HCT116 (cell line): ENCODE measurements at regions not wholly inside any gene's neighbourhood (a gene's known extent, or its start where the extent isn't known, plus 50 kb on each side); places are given as distances from the start of the nearest gene placed in this dataset.

Source experiments
- ATAC-seq: fragments of 200-7000 bp; cut with Tn5 transposase; 2 replicates; pipeline ENCODE4 v1.9.1; 2020; ENCODE audit warnings: mild to moderate bottlenecking, moderate library complexity
- BruUV-seq: library from RNA; stranded (reverse); fragments of 400-500 nt; replicated peaks from 2 replicates; lab custom pipeline; 2021; lab: Mats Ljungman, UMichigan
- CTCF ChIA-PET: fragments of 300-600 bp; sonication (Branson Sonifier 250); formaldehyde crosslinking; loops from one replicate; lab custom pipeline; 2021; ENCODE audit warnings: antibody characterized with exemption; lab: Charles Lee
- POLR2A ChIA-PET: fragments of 300-600, 350-600 bp; sonication (Branson Sonifier 250); formaldehyde crosslinking; loops from one replicate; lab custom pipeline; 2021; ENCODE audit warnings: antibody characterized with exemption; lab: Charles Lee
- RAD21 ChIA-PET, 2 experiments: fragments of 300-600 bp; sonication (Branson Sonifier 250); formaldehyde crosslinking; loops; one replicate each; lab custom pipeline; 2023; ENCODE audit warnings: low total read pairs in 2 of 2; ENCODE audit not compliant: uncharacterized antibody in 2 of 2, unreplicated experiment in 2 of 2, low non-redundant PET in 1 of 2; lab: Charles Lee
- DNase-seq: peaks from one replicate; pipeline ENCODE4 v3.0.0-alpha.2; 2010; ENCODE audit warnings: low read depth, low spot score
- H2AFZ ChIP-seq: fragments of 200-600 bp; shearing (Covaris generic), sonication (generic); 2 replicates; pipeline ENCODE4 v1.6.1; 2017; ENCODE audit warnings: low read depth, mixed run types, mixed read lengths, antibody characterized with exemption, low read length; ENCODE audit not compliant: poor library complexity, severe bottlenecking
- H3K27ac ChIP-seq: 2 replicates; pipeline ENCODE4 v1.5.1; 2012; ENCODE audit warnings: low read depth, low read length
- H3K27me3 ChIP-seq: fragments of 200-600 bp; sonication (generic); 2 replicates; pipeline ENCODE4 v1.6.1; 2016; ENCODE audit warnings: mixed run types, low read length, mixed read lengths; ENCODE audit not compliant: insufficient read depth
- H3K36me3 ChIP-seq, 2 experiments: fragments of 200-500 bp in 1 of 2; fragments of 200-600 bp in 1 of 2; sonication (Bioruptor generic) in 1 of 2; sonication (generic) in 1 of 2; 2 replicates each; pipeline versions ENCODE4 v1.5.1 to v1.6.1; 2014 to 2016; ENCODE audit warnings: low read length in 2 of 2, inconsistent platforms in 1 of 2, mixed read lengths in 1 of 2, mixed run types in 1 of 2; ENCODE audit not compliant: insufficient read depth in 2 of 2, control insufficient read depth in 1 of 2
- H3K4me1 ChIP-seq, 2 experiments: fragments of 200-600 bp in 1 of 2; sonication (generic) in 1 of 2; 2 replicates each; pipeline versions ENCODE4 v1.5.1 to v1.6.1; 2012 to 2017; ENCODE audit warnings: low read length in 2 of 2, inconsistent platforms in 1 of 2, mild to moderate bottlenecking in 1 of 2, mixed read lengths in 1 of 2, mixed run types in 1 of 2, moderate library complexity in 1 of 2; ENCODE audit not compliant: insufficient read depth in 2 of 2, control insufficient read depth in 1 of 2
- H3K4me2 ChIP-seq: fragments of 200-600 bp; sonication (generic); 2 replicates; pipeline ENCODE4 v1.6.1; 2017; ENCODE audit warnings: mixed run types, low read length, mixed read lengths
- H3K4me3 ChIP-seq, 2 experiments: fragments of 200-600 bp in 1 of 2; sonication (generic) in 1 of 2; replicated peaks in 1 of 2; 2 replicates each; pipeline ENCODE4 v1.5.1; 2011 to 2016; ENCODE audit warnings: low read length in 2 of 2, control low read depth in 1 of 2, low read depth in 1 of 2, mild to moderate bottlenecking in 1 of 2, mixed read lengths in 1 of 2, mixed run types in 1 of 2
- H3K79me2 ChIP-seq: fragments of 200-600 bp; sonication (generic); 2 replicates; pipeline ENCODE4 v1.6.1; 2017; ENCODE audit warnings: mild to moderate bottlenecking, mixed run types, low read length, moderate library complexity, mixed read lengths; ENCODE audit not compliant: insufficient read depth
- H3K9ac ChIP-seq: fragments of 200-600 bp; sonication (generic); 2 replicates; pipeline ENCODE4 v1.6.1; 2016; ENCODE audit warnings: low read length, mixed read lengths
- H3K9me2 ChIP-seq: fragments of 200-600 bp; sonication (generic), shearing (Covaris generic); 2 replicates; pipeline ENCODE4 v1.6.1; 2017; ENCODE audit warnings: mixed run types, mild to moderate bottlenecking, moderate library complexity; ENCODE audit not compliant: insufficient read depth
- H3K9me3 ChIP-seq, 2 experiments: fragments of 200-500 bp in 1 of 2; fragments of 200-600 bp in 1 of 2; sonication (Bioruptor generic) in 1 of 2; sonication (generic) in 1 of 2; 2 replicates each; pipeline ENCODE4 v1.6.1; 2014 to 2017; ENCODE audit warnings: low read length in 2 of 2, mixed read lengths in 2 of 2, inconsistent platforms in 1 of 2, low read depth in 1 of 2, mild to moderate bottlenecking in 1 of 2, mixed run types in 1 of 2, moderate library complexity in 1 of 2; ENCODE audit not compliant: control insufficient read depth in 1 of 2, insufficient read depth in 1 of 2
- H4K20me1 ChIP-seq: fragments of 200-600 bp; sonication (generic), shearing (Covaris generic); 2 replicates; pipeline ENCODE4 v1.6.1; 2017; ENCODE audit warnings: mixed run types, mild to moderate bottlenecking, moderate library complexity; ENCODE audit not compliant: insufficient read depth
- CBX3 ChIP-seq: IDR thresholded peaks from 2 replicates; pipeline ENCODE4 v1.6.1; 2012; ENCODE audit warnings: low read depth
- CEBPB ChIP-seq: IDR thresholded peaks from 2 replicates; pipeline ENCODE4 v1.6.1; 2012; ENCODE audit warnings: low read depth
- CTCF ChIP-seq, 3 experiments: fragments of 200-600 bp in 1 of 3; sonication (generic) in 1 of 3; IDR thresholded peaks in 2 of 3; conservative IDR thresholded peaks in 1 of 3; 2 replicates each; pipeline ENCODE4 v1.5.1; 2012 to 2017; ENCODE audit warnings: low read depth in 2 of 3, low read length in 2 of 3, antibody characterized with exemption in 1 of 3, borderline replicate concordance in 1 of 3, control low read depth in 1 of 3, mild to moderate bottlenecking in 1 of 3, mixed read lengths in 1 of 3, mixed run types in 1 of 3, moderate library complexity in 1 of 3; ENCODE audit not compliant: insufficient read depth in 1 of 3
- FOSL1 ChIP-seq: IDR thresholded peaks from 2 replicates; pipeline ENCODE4 v1.6.1; 2012; ENCODE audit warnings: low read depth
- MAX ChIP-seq: IDR thresholded peaks from 2 replicates; pipeline ENCODE4 v1.6.1; 2012
- POLR2AphosphoS5 ChIP-seq: IDR thresholded peaks from 2 replicates; pipeline ENCODE4 v1.6.1; 2011; ENCODE audit warnings: mild to moderate bottlenecking, low read depth, low read length, moderate library complexity
- RAD21 ChIP-seq: IDR thresholded peaks from 2 replicates; pipeline ENCODE4 v1.6.1; 2012; ENCODE audit warnings: low read depth, mild to moderate bottlenecking
- REST ChIP-seq: IDR thresholded peaks from 2 replicates; pipeline ENCODE4 v1.6.1; 2012; ENCODE audit warnings: low read depth
- SIN3A ChIP-seq: IDR thresholded peaks from 2 replicates; pipeline ENCODE4 v1.6.1; 2012; ENCODE audit warnings: low read depth
- SP1 ChIP-seq: IDR thresholded peaks from 2 replicates; pipeline ENCODE4 v1.6.1; 2012; ENCODE audit warnings: low read depth
- intact Hi-C: fragments of 100-400 bp; cut with micrococcal nuclease; formaldehyde crosslinking; loops from 2 replicates; pipeline ENCODE4 v1.10.0; 2022

GRCh38 chr2:64330281-64331113, 123.5 kb upstream of the LGALSL start:
- ChIA-PET RAD21 (interaction anchor here (0.6 to 1.9 kb wide), 11 partner anchors 18 to 582 kb away, joined by 3 to 9 read pairs (median 4); no protein-coding TSS in a partner anchor), POLR2A (interaction anchor here (1.0 to 1.8 kb wide), 2 partner anchors 157 to 192 kb away, joined by 3 read pairs; no protein-coding TSS in a partner anchor), CTCF (interaction anchor here (0.7 to 6.1 kb wide), 30 partner anchors 12 to 588 kb away, joined by 3 to 88 read pairs (median 4); partner anchors contain the start of genes AFTPH and SERTAD2)
- Histone ChIP-seq H4K20me1 (no peaks in the 10 kb centered on the region), H3K79me2 (no peaks in the 10 kb centered on the region), H3K4me2 (peak overlapping the region; percentile 64), H3K4me3 (no peak overlapping the region; a peak in 1 of 4 replicates), H3K4me1 (peaks cover 0 to 7% of the 10 kb centered on the region in 2 experiments; a peak in 2 of 4 replicates), H3K27ac (no peak overlapping the region), H3K9me2 (no peaks in the 10 kb centered on the region), H3K9me3 (no peaks in the 10 kb centered on the region), H3K9ac (no peak overlapping the region), H3K27me3 (no peaks in the 10 kb centered on the region), H3K36me3 (no peaks in the 10 kb centered on the region), H2AFZ (peak overlapping the region; percentile 97)
- BruUV-seq: no TSS peak
- DNase-seq (peak; percentile 73), ATAC-seq (peak; percentile 90)
- TF ChIP-seq CTCF (IDR thresholded peaks at IDR 0.05 in 2 of 3, conservative IDR thresholded peaks at IDR 0.05 in 1 of 3; ENCODE audit: borderline replicate concordance in 1 of 3, insufficient read depth in 1 of 3, low read depth in 2 of 3, low read length in 2 of 3) (peak; percentile 86 to 95 (median 94)), REST (no peak), SP1 (no peak), CBX3 (no peak), RAD21 (peak; percentile 99), MAX (no peak), CEBPB (no peak), SIN3A (no peak), POLR2AphosphoS5 (no peak), FOSL1 (no peak)
- intact Hi-C loops: loop anchor here (1.0 to 10.0 kb wide), 8 partner anchors 158 to 1244 kb away; no protein-coding TSS in a partner anchor
